ENCODE measurements at regions not wholly inside any gene's neighbourhood (a gene's known extent, or its start where the extent isn't known, plus 50 kb on each side); places are given as distances from the start of the nearest gene placed in this dataset.

GRCh38 chr9:80794197-80794596, 895.1 kb downstream of the TLE1 start:
- no peaks in the 10 kb centered on the region for H3K27me3 ChIP-seq (ENCODE audit: control insufficient read depth, insufficient read depth, low read length)
- no peak overlapping the region for H3K4me3 ChIP-seq (ENCODE audit: low read depth, low read length)
- H3K9ac ChIP-seq (ENCODE audit: low read length) = no peak overlapping the region
- no peaks in the 10 kb centered on the region for H3K36me3 ChIP-seq (ENCODE audit: control insufficient read depth, insufficient read depth, low read length)
- H3K4me1 ChIP-seq (ENCODE audit: control insufficient read depth, insufficient read depth, low read length) = no peaks in the 10 kb centered on the region
- no peak overlapping the region for H3K27ac ChIP-seq (ENCODE audit: low read depth, low read length)
- no peaks in the 10 kb centered on the region for H3K9me3 ChIP-seq (ENCODE audit: control insufficient read depth, insufficient read depth, low read depth, low read length)

GRCh38 chr9:80793706-80794105, 895.6 kb downstream of the TLE1 start:
- Histone ChIP-seq H3K27ac (ENCODE audit: low read depth, low read length) (no peak overlapping the region), H3K4me3 (ENCODE audit: low read depth, low read length) (no peak overlapping the region), H3K9ac (ENCODE audit: low read length) (no peak overlapping the region), H3K36me3 (ENCODE audit: control insufficient read depth, insufficient read depth, low read length) (no peaks in the 10 kb centered on the region), H3K9me3 (ENCODE audit: control insufficient read depth, insufficient read depth, low read depth, low read length) (no peaks in the 10 kb centered on the region), H3K4me1 (ENCODE audit: control insufficient read depth, insufficient read depth, low read length) (no peaks in the 10 kb centered on the region), H3K27me3 (ENCODE audit: control insufficient read depth, insufficient read depth, low read length) (no peaks in the 10 kb centered on the region)

- Histone ChIP-seq H3K27me3 (ENCODE audit: control insufficient read depth, insufficient read depth, low read length) (no peaks in the 10 kb centered on the region), H3K4me3 (ENCODE audit: low read depth, low read length) (no peak overlapping the region), H3K27ac (ENCODE audit: low read depth, low read length) (no peak overlapping the region), H3K9me3 (ENCODE audit: control insufficient read depth, insufficient read depth, low read depth, low read length) (no peaks in the 10 kb centered on the region), H3K36me3 (ENCODE audit: control insufficient read depth, insufficient read depth, low read length) (no peaks in the 10 kb centered on the region), H3K4me1 (ENCODE audit: control insufficient read depth, insufficient read depth, low read length) (no peaks in the 10 kb centered on the region), H3K9ac (ENCODE audit: low read length) (no peak overlapping the region)
Observed at GRCh38 chr9:80792726-80793125, 896.6 kb downstream of the TLE1 start.

DNA sequence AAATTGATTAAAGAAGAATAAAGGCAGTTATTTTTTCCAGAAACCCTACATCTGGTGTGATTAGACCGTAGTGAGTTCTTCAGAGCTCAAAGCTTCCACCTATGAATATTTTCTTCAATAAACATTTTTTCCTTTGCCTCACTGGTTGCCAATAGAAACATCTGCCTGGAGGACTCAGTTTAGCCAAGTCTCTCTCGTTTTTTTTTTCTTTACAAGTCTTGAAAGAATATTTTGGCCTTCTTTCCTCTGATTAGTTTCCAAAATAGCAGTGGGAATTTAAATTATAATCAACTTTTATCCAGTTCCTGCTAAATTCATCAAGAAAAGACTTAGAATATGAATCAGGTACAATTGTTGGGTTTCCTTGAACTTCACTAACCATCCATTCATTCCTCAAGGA, 897.5 kb downstream of the TLE1 start:
- Histone ChIP-seq H3K27me3 (ENCODE audit: control insufficient read depth, insufficient read depth, low read length) (no peaks in the 10 kb centered on the region), H3K36me3 (ENCODE audit: control insufficient read depth, insufficient read depth, low read length) (no peaks in the 10 kb centered on the region), H3K4me3 (ENCODE audit: low read depth, low read length) (no peak overlapping the region), H3K9ac (ENCODE audit: low read length) (no peak overlapping the region), H3K9me3 (ENCODE audit: control insufficient read depth, insufficient read depth, low read depth, low read length) (no peaks in the 10 kb centered on the region), H3K27ac (ENCODE audit: low read depth, low read length) (no peak overlapping the region), H3K4me1 (ENCODE audit: control insufficient read depth, insufficient read depth, low read length) (no peaks in the 10 kb centered on the region)

DNA sequence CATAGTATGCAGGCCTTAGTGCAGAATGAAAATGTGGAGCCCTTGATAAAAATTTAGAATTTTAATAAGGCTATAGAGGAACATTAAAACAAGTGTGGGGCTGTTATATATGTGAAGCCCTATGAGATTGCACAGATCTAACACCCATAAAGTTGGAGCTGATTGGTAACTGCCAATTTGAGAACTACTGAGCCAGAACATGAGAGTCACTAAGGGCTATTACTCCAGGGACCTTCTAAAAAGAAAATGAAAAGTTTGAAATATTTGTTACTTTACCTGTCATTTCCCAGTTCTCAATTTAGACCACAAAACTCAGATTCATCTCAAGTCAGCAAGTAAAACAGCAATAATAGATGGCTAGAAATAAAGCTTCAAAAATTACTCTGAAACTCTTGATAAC, 898.6 kb downstream of the TLE1 start:
- H3K27ac ChIP-seq (ENCODE audit: low read depth, low read length) = no peak overlapping the region
- no peaks in the 10 kb centered on the region for H3K36me3 ChIP-seq (ENCODE audit: control insufficient read depth, insufficient read depth, low read length)
- H3K9ac ChIP-seq (ENCODE audit: low read length) = no peak overlapping the region
- H3K4me1 ChIP-seq (ENCODE audit: control insufficient read depth, insufficient read depth, low read length) = no peaks in the 10 kb centered on the region
- H3K4me3 ChIP-seq (ENCODE audit: low read depth, low read length) = no peak overlapping the region
- H3K27me3 ChIP-seq (ENCODE audit: control insufficient read depth, insufficient read depth, low read length) = no peaks in the 10 kb centered on the region
- H3K9me3 ChIP-seq (ENCODE audit: control insufficient read depth, insufficient read depth, low read depth, low read length) = no peaks in the 10 kb centered on the region

- H3K27ac ChIP-seq (ENCODE audit: low read depth, low read length) = no peak overlapping the region
- H3K4me1 ChIP-seq (ENCODE audit: control insufficient read depth, insufficient read depth, low read length) = no peaks in the 10 kb centered on the region
- H3K36me3 ChIP-seq (ENCODE audit: control insufficient read depth, insufficient read depth, low read length) = no peaks in the 10 kb centered on the region
- no peak overlapping the region for H3K4me3 ChIP-seq (ENCODE audit: low read depth, low read length)
- H3K27me3 ChIP-seq (ENCODE audit: control insufficient read depth, insufficient read depth, low read length) = no peaks in the 10 kb centered on the region
- no peaks in the 10 kb centered on the region for H3K9me3 ChIP-seq (ENCODE audit: control insufficient read depth, insufficient read depth, low read depth, low read length)
- H3K9ac ChIP-seq (ENCODE audit: low read length) = no peak overlapping the region
Observed at GRCh38 chr9:80789831-80790230, 899.5 kb downstream of the TLE1 start.

DNA sequence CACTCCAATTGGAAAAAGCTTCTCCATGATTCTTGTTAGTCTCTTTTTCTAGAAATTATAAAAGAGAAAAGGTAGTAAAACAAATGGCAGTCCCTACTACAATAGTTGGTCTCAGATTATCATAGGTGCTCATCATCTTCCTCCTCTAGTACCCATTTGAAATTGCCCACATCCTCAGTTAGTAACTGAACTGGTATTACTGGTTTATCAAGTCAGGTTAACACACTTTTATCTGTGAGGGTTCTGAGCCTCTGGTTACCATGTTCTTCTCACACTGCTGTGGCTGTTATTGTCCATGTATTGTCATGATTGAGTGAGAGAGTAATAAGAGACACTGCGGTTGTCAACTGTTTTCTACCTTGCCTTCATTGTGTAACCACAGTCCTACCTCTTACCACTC, 901.7 kb downstream of the TLE1 start:
- H3K4me3 ChIP-seq (ENCODE audit: low read depth, low read length) = no peak overlapping the region
- no peaks in the 10 kb centered on the region for H3K4me1 ChIP-seq (ENCODE audit: control insufficient read depth, insufficient read depth, low read length)
- no peak overlapping the region for H3K9ac ChIP-seq (ENCODE audit: low read length)
- H3K27ac ChIP-seq (ENCODE audit: low read depth, low read length) = no peak overlapping the region
- no peaks in the 10 kb centered on the region for H3K36me3 ChIP-seq (ENCODE audit: control insufficient read depth, insufficient read depth, low read length)
- no peaks in the 10 kb centered on the region for H3K9me3 ChIP-seq (ENCODE audit: control insufficient read depth, insufficient read depth, low read depth, low read length)
- no peaks in the 10 kb centered on the region for H3K27me3 ChIP-seq (ENCODE audit: control insufficient read depth, insufficient read depth, low read length)

DNA sequence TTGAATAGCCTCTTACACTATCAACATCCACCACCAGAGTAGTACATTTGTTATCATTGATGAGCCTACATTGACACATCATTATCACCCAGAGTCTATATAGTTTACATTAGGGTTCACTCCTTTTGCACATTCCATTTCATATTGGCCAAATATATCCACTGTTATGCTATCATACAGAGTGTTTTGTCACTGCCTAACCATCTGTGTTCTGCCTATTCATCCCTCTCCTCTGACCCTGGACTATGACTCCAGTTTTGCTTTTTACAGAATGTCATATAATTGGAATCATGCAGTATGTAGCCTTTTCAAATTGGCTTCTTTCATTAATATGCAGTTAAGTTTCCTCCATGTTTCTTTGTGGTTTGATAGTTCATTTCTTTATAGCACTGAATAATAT, 904.7 kb downstream of the TLE1 start:
- Histone ChIP-seq H3K4me1 (ENCODE audit: control insufficient read depth, insufficient read depth, low read length) (no peaks in the 10 kb centered on the region), H3K9ac (ENCODE audit: low read length) (no peak overlapping the region), H3K27ac (ENCODE audit: low read depth, low read length) (no peak overlapping the region), H3K36me3 (ENCODE audit: control insufficient read depth, insufficient read depth, low read length) (no peaks in the 10 kb centered on the region), H3K4me3 (ENCODE audit: low read depth, low read length) (no peak overlapping the region), H3K9me3 (ENCODE audit: control insufficient read depth, insufficient read depth, low read depth, low read length) (no peaks in the 10 kb centered on the region), H3K27me3 (ENCODE audit: control insufficient read depth, insufficient read depth, low read length) (no peaks in the 10 kb centered on the region)

DNA sequence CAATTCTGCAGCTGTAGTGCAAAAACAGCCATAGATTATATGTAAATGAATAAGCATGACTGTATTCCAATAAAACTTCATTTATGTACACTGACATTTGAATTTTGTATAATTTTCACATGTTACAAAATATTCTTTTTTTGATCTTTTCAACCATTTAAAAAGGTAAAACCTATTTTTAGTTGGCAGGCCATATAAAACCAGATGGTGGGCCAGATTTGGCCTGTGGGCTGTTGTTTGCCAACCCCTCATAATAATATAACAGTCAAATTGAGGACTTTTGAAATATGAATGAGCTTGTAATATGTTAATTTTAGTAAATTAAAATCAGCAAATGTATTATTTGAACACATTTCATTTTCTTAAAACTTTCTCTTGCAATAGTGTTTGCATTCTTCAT, 913.4 kb downstream of the TLE1 start:
- no peaks in the 10 kb centered on the region for H3K27me3 ChIP-seq (ENCODE audit: control insufficient read depth, insufficient read depth, low read length)
- H3K4me3 ChIP-seq (ENCODE audit: low read depth, low read length) = no peak overlapping the region
- no peaks in the 10 kb centered on the region for H3K4me1 ChIP-seq (ENCODE audit: control insufficient read depth, insufficient read depth, low read length)

GRCh38 chr9:80775530-80775929, 913.8 kb downstream of the TLE1 start:
- H3K36me3 ChIP-seq (ENCODE audit: control insufficient read depth, insufficient read depth, low read length) = no peaks in the 10 kb centered on the region
- no peak overlapping the region for H3K4me3 ChIP-seq (ENCODE audit: low read depth, low read length)
- H3K9me3 ChIP-seq (ENCODE audit: control insufficient read depth, insufficient read depth, low read depth, low read length) = no peaks in the 10 kb centered on the region
- H3K27ac ChIP-seq (ENCODE audit: low read depth, low read length) = no peak overlapping the region
- H3K4me1 ChIP-seq (ENCODE audit: control insufficient read depth, insufficient read depth, low read length) = no peaks in the 10 kb centered on the region
- no peak overlapping the region for H3K9ac ChIP-seq (ENCODE audit: low read length)
- H3K27me3 ChIP-seq (ENCODE audit: control insufficient read depth, insufficient read depth, low read length) = no peaks in the 10 kb centered on the region

More for the DNA sequence above, 913.4 kb downstream of the TLE1 start:
- Histone ChIP-seq H3K36me3 (ENCODE audit: control insufficient read depth, insufficient read depth, low read length) (no peaks in the 10 kb centered on the region), H3K9me3 (ENCODE audit: control insufficient read depth, insufficient read depth, low read depth, low read length) (no peaks in the 10 kb centered on the region), H3K27ac (ENCODE audit: low read depth, low read length) (no peak overlapping the region), H3K9ac (ENCODE audit: low read length) (no peak overlapping the region)

GRCh38 chr9:80771555-80772347, 917.6 kb downstream of the TLE1 start:
- no peaks in the 10 kb centered on the region for H3K27me3 ChIP-seq (ENCODE audit: control insufficient read depth, insufficient read depth, low read length)
- no peak overlapping the region for H3K9ac ChIP-seq (ENCODE audit: low read length)
- H3K27ac ChIP-seq (ENCODE audit: low read depth, low read length) = no peak overlapping the region
- H3K9me3 ChIP-seq (ENCODE audit: control insufficient read depth, insufficient read depth, low read depth, low read length) = peaks cover 5% of the 10 kb centered on the region; the same call in 1 of the 2 replicates
- H3K4me1 ChIP-seq (ENCODE audit: control insufficient read depth, insufficient read depth, low read length) = no peaks in the 10 kb centered on the region
- no peaks in the 10 kb centered on the region for H3K36me3 ChIP-seq (ENCODE audit: control insufficient read depth, insufficient read depth, low read length)
- no peak overlapping the region for H3K4me3 ChIP-seq (ENCODE audit: low read depth, low read length)
